ENCODE measurements at regions not wholly inside any gene's neighbourhood (a gene's known extent, or its start where the extent isn't known, plus 50 kb on each side); places are given as distances from the start of the nearest gene placed in this dataset.

- no peak overlapping the region for H3K9ac ChIP-seq (ENCODE audit: low read length)
- H3K36me3 ChIP-seq (ENCODE audit: control insufficient read depth, low read depth, low read length): no peaks in the 10 kb centered on the region
Measured at GRCh38 chr5:39992617-39993202, 567.9 kb upstream of the DAB2 start.

GRCh38 chr5:39986614-39987013, 561.8 kb upstream of the DAB2 start:
- Histone ChIP-seq H3K4me1 (ENCODE audit: control insufficient read depth, low read depth, low read length) (no peaks in the 10 kb centered on the region), H3K4me3 (ENCODE audit: low read length) (no peak overlapping the region), H3K9me3 (ENCODE audit: control insufficient read depth, low read depth, low read length) (no peaks in the 10 kb centered on the region), H3K27ac (ENCODE audit: low read length) (no peak overlapping the region), H3K36me3 (ENCODE audit: control insufficient read depth, low read depth, low read length) (no peaks in the 10 kb centered on the region), H3K9ac (ENCODE audit: low read length) (no peak overlapping the region), H3K27me3 (ENCODE audit: control insufficient read depth, insufficient read depth, low read length) (no peaks in the 10 kb centered on the region)

More at GRCh38 chr5:39992617-39993202, 567.9 kb upstream of the DAB2 start:
- Histone ChIP-seq H3K4me1 (ENCODE audit: control insufficient read depth, low read depth, low read length) (no peaks in the 10 kb centered on the region), H3K27me3 (ENCODE audit: control insufficient read depth, insufficient read depth, low read length) (no peaks in the 10 kb centered on the region), H3K9me3 (ENCODE audit: control insufficient read depth, low read depth, low read length) (no peaks in the 10 kb centered on the region), H3K27ac (ENCODE audit: low read length) (no peak overlapping the region), H3K4me3 (ENCODE audit: low read length) (no peak overlapping the region)

DNA sequence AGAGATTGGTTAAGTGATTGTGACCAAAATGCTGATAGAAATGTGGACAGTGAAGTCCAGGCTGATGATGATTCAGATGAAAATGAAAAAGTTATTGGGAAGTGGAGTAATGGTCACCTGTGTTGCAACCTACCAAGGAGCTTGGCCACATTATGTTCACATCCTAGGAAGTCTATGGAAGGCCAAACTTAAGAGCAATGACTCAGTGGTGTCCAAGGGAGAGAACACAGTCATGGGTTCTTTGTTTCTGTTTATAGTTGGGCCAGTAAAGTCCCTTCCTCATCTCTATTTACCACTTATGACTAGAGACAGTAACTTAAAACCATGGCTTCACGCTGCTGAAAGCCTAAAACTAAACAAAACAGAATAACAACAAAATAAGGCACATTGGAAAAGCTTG, 555.3 kb upstream of the DAB2 start:
- Histone ChIP-seq H3K9ac (ENCODE audit: low read length) (no peak overlapping the region), H3K4me1 (ENCODE audit: control insufficient read depth, low read depth, low read length) (no peaks in the 10 kb centered on the region), H3K27me3 (ENCODE audit: control insufficient read depth, insufficient read depth, low read length) (no peaks in the 10 kb centered on the region), H3K4me3 (ENCODE audit: low read length) (no peak overlapping the region), H3K36me3 (ENCODE audit: control insufficient read depth, low read depth, low read length) (no peaks in the 10 kb centered on the region), H3K27ac (ENCODE audit: low read length) (no peak overlapping the region), H3K9me3 (ENCODE audit: control insufficient read depth, low read depth, low read length) (no peaks in the 10 kb centered on the region)

DNA sequence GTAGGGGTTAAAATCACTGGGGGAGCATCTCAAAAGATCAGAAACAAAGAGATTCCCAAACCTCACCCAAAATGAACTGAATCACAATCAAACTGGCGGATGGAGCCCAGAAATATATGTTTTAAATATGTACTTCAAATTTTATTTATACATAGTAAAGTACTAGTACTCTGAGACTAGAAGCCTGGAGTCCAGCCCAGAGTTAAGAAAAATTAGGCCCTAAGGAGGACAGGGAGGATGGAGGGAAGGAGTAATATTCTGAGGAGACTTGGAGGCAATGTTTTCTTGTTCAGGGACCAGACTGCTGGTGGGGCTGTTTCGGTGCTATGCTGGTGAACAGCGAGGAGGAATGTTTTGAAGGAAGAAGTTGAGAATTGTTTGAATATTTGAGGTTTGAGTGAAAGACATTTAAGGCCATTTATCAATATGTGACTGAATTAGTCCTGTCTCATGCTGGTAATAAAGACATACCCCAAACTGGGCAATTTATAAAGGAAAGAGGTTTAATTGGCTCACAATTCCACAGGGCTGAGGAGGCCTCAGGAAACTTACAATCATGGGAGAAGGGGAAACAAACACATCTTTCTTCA, 552.4 kb upstream of the DAB2 start:
- H3K27me3 ChIP-seq (ENCODE audit: control insufficient read depth, insufficient read depth, low read length): no peaks in the 10 kb centered on the region
- no peaks in the 10 kb centered on the region for H3K9me3 ChIP-seq (ENCODE audit: control insufficient read depth, low read depth, low read length)
- H3K27ac ChIP-seq (ENCODE audit: low read length): no peak overlapping the region
- no peak overlapping the region for H3K9ac ChIP-seq (ENCODE audit: low read length)
- no peaks in the 10 kb centered on the region for H3K4me1 ChIP-seq (ENCODE audit: control insufficient read depth, low read depth, low read length)
- H3K4me3 ChIP-seq (ENCODE audit: low read length): no peak overlapping the region
- no peaks in the 10 kb centered on the region for H3K36me3 ChIP-seq (ENCODE audit: control insufficient read depth, low read depth, low read length)

DNA sequence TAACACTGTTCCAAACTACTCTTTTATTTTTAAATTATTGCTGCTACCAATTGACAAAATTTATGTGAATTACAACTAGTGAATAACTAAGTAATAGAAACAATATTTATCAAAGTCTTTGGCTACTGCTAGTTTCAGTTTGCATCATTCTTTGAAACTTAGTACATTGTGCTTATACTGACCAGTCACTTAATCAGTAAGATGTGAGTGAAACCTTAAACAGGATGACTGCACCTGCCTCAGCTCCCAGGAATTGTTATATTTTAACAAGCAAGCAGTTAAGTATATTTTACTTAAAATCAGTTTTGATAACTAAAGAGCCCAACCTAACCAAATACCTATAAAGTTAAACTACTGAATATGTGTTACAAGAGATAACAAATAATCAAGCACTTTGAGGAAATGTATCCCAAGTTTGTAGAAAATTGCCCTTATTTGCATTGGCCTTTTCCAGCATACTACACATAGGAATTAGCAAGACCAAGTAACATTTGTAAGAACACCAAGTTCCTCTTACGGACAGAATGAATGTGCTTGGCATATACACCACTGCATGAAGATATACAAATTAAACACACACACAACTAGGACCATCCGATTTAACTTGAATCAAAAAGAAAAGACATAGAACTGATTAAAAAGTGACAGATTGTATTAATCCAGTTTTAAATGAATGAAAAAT, 545.5 kb upstream of the DAB2 start:
- H3K27ac ChIP-seq (ENCODE audit: low read length): no peak overlapping the region
- H3K4me3 ChIP-seq (ENCODE audit: low read length): no peak overlapping the region
- no peaks in the 10 kb centered on the region for H3K4me1 ChIP-seq (ENCODE audit: control insufficient read depth, low read depth, low read length)
- H3K9me3 ChIP-seq (ENCODE audit: control insufficient read depth, low read depth, low read length): no peaks in the 10 kb centered on the region
- H3K27me3 ChIP-seq (ENCODE audit: control insufficient read depth, insufficient read depth, low read length): no peaks in the 10 kb centered on the region
- H3K36me3 ChIP-seq (ENCODE audit: control insufficient read depth, low read depth, low read length): no peaks in the 10 kb centered on the region
- H3K9ac ChIP-seq (ENCODE audit: low read length): no peak overlapping the region

DNA sequence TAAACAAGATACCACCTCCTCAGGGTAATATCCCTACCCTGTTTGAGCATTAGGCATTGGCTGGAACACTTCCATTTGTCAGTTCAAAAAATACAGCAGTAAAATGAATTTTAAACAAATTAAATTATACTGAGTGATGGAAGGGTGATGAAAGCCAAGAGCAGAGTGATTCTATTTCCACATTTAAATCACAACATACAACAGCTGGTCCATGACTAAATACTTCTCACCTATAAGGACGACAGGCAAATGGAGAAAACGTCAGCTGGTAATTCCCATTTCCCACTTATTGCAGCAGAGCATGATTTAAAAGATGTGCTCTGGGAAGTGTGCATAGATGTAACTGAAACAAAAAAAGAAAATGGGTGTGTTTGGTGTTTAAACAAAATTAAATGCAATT, 543.6 kb upstream of the DAB2 start:
- no peaks in the 10 kb centered on the region for H3K36me3 ChIP-seq (ENCODE audit: control insufficient read depth, low read depth, low read length)
- H3K9ac ChIP-seq (ENCODE audit: low read length): no peak overlapping the region
- no peak overlapping the region for H3K4me3 ChIP-seq (ENCODE audit: low read length)
- no peaks in the 10 kb centered on the region for H3K4me1 ChIP-seq (ENCODE audit: control insufficient read depth, low read depth, low read length)
- no peaks in the 10 kb centered on the region for H3K27me3 ChIP-seq (ENCODE audit: control insufficient read depth, insufficient read depth, low read length)
- H3K27ac ChIP-seq (ENCODE audit: low read length): no peak overlapping the region
- no peaks in the 10 kb centered on the region for H3K9me3 ChIP-seq (ENCODE audit: control insufficient read depth, low read depth, low read length)

GRCh38 chr5:39955156-39955555, 530.4 kb upstream of the DAB2 start:
- no peaks in the 10 kb centered on the region for H3K36me3 ChIP-seq (ENCODE audit: control insufficient read depth, low read depth, low read length)
- no peak overlapping the region for H3K27ac ChIP-seq (ENCODE audit: low read length)
- no peaks in the 10 kb centered on the region for H3K9me3 ChIP-seq (ENCODE audit: control insufficient read depth, low read depth, low read length)
- no peak overlapping the region for H3K9ac ChIP-seq (ENCODE audit: low read length)
- no peak overlapping the region for H3K4me3 ChIP-seq (ENCODE audit: low read length)
- no peaks in the 10 kb centered on the region for H3K4me1 ChIP-seq (ENCODE audit: control insufficient read depth, low read depth, low read length)
- H3K27me3 ChIP-seq (ENCODE audit: control insufficient read depth, insufficient read depth, low read length): no peaks in the 10 kb centered on the region

DNA sequence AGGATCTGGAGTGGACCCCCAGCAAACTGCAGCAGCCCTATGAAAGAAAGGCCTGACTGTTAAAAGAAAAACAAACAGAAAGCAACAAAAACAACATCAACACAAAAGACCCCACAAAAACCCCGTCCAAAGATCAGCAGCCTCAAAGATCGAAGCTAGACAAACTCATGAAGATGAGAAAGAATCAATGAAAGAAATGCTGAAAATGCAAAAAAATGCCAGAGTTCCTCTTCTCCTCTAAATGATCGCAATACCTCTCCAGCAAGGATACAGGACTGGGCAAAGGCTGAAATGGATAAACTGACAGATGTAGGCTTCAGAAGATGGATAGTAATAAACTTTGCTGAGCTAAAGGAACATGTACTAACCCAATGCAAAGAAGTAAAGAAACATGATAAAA, 526.3 kb upstream of the DAB2 start:
- Histone ChIP-seq H3K27ac (ENCODE audit: low read length) (no peak overlapping the region), H3K27me3 (ENCODE audit: control insufficient read depth, insufficient read depth, low read length) (no peaks in the 10 kb centered on the region)

DNA sequence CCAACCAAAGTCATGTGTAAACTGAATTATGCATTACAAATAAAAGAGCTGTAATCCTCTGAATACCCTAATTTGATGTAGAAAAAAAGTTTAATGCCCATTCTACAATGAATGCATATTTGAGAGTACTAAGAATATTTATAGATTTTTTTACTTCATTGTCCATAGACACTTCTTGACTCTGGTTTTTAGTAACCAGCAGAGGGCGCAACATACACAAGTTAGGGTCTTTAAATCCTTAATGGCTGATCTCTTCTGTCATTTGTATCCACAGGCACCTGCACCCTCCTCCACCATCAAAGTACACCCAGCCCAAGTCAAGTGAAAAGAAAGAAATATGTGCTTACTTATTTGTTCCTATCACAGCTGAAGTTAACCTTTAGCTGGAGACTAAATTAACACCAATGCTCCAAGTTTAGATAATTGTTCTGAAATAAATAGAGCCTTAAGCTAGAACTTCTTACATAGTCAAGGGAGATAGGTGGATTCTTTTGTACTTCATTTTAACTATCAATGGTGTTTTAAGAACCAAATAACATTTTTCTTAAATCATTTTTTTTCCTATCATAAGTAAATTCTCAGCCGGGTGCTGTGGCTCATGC, 524.2 kb upstream of the DAB2 start:
- H3K9ac ChIP-seq (ENCODE audit: low read length): no peak overlapping the region
- H3K4me1 ChIP-seq (ENCODE audit: control insufficient read depth, low read depth, low read length): no peaks in the 10 kb centered on the region
- no peaks in the 10 kb centered on the region for H3K36me3 ChIP-seq (ENCODE audit: control insufficient read depth, low read depth, low read length)
- H3K27me3 ChIP-seq (ENCODE audit: control insufficient read depth, insufficient read depth, low read length): no peaks in the 10 kb centered on the region
- H3K27ac ChIP-seq (ENCODE audit: low read length): no peak overlapping the region
- no peak overlapping the region for H3K4me3 ChIP-seq (ENCODE audit: low read length)
- H3K9me3 ChIP-seq (ENCODE audit: control insufficient read depth, low read depth, low read length): no peaks in the 10 kb centered on the region

More for the DNA sequence above, 526.3 kb upstream of the DAB2 start:
- Histone ChIP-seq H3K9ac (ENCODE audit: low read length) (no peak overlapping the region), H3K9me3 (ENCODE audit: control insufficient read depth, low read depth, low read length) (no peaks in the 10 kb centered on the region), H3K36me3 (ENCODE audit: control insufficient read depth, low read depth, low read length) (no peaks in the 10 kb centered on the region), H3K4me1 (ENCODE audit: control insufficient read depth, low read depth, low read length) (no peaks in the 10 kb centered on the region), H3K4me3 (ENCODE audit: low read length) (no peak overlapping the region)

- Histone ChIP-seq H3K27ac (ENCODE audit: low read length) (no peak overlapping the region), H3K36me3 (ENCODE audit: control insufficient read depth, low read depth, low read length) (no peaks in the 10 kb centered on the region), H3K9me3 (ENCODE audit: control insufficient read depth, low read depth, low read length) (no peaks in the 10 kb centered on the region), H3K4me1 (ENCODE audit: control insufficient read depth, low read depth, low read length) (no peaks in the 10 kb centered on the region), H3K4me3 (ENCODE audit: low read length) (no peak overlapping the region), H3K27me3 (ENCODE audit: control insufficient read depth, insufficient read depth, low read length) (no peaks in the 10 kb centered on the region), H3K9ac (ENCODE audit: low read length) (no peak overlapping the region)
Measured at GRCh38 chr5:39948341-39948740, 523.6 kb upstream of the DAB2 start.

DNA sequence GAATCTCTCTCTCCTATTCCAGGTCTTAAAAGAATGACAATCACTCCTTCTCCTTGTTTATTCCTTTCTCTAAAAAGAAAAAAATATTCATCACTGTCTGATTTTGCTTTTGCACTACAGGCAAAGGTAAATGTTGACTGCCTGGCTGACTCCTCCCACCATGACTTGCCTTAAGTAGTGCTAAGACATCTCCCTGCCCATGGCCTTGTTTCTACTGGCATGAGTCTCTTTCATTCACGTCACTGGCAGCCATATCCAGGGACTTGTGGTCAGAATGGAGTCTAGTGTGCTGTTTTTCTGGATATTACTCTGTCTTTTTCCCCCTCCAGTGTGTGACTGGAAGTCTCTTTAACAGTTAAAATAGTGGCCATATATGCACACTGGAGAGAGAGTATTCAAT, 522.9 kb upstream of the DAB2 start:
- Histone ChIP-seq H3K27ac (ENCODE audit: low read length) (no peak overlapping the region), H3K9me3 (ENCODE audit: control insufficient read depth, low read depth, low read length) (no peaks in the 10 kb centered on the region)

More for the DNA sequence above, 522.9 kb upstream of the DAB2 start:
- H3K9ac ChIP-seq (ENCODE audit: low read length): no peak overlapping the region
- H3K4me3 ChIP-seq (ENCODE audit: low read length): no peak overlapping the region
- H3K36me3 ChIP-seq (ENCODE audit: control insufficient read depth, low read depth, low read length): no peaks in the 10 kb centered on the region
- H3K27me3 ChIP-seq (ENCODE audit: control insufficient read depth, insufficient read depth, low read length): no peaks in the 10 kb centered on the region
- no peaks in the 10 kb centered on the region for H3K4me1 ChIP-seq (ENCODE audit: control insufficient read depth, low read depth, low read length)

All from iPS-18a (cell line).